ENCODE measurements at regions not wholly inside any gene's neighbourhood (a gene's known extent, or its start where the extent isn't known, plus 50 kb on each side); places are given as distances from the start of the nearest gene placed in this dataset.

DNA sequence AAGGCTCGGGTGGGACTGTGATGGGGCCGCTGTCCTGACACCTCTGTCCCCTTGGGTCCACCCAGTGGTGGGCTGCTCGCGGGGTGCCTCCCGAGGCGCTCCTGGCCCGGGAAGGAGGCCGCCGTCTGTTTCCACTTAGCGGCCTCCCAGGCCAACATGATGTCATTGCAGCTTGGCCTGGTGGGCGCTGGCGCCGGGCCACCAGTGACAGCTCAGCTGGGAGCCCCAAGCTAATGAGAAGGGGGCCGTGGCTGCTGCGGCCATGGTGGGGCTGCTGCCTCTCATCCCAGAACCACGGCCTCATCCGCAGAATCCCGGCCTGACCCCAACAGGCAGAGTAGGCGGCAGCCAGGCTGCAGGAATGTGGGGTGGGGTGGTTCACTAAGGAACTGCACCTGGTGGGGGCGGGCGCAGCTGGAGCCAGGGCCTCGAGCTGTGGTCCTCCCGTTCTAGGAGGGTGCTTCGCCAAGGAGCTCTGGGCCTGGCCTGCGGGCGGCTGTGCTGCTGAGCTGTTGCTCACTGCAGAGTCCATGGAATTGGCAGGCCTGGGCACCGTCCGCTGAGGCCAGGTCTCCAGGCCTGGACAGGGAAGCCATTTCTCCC is 123.5 kb upstream of the COL5A1 start:
- TF ChIP-seq POLR2AphosphoS5 (IDR thresholded peaks at IDR 0.05) (no peak), CTCF (IDR thresholded peaks at IDR 0.05) (no peak)
